ENCODE measurements at regions not wholly inside any gene's neighbourhood (a gene's known extent, or its start where the extent isn't known, plus 50 kb on each side); places are given as distances from the start of the nearest gene placed in this dataset.

GRCh38 chr2:236359426-236360045, 95.3 kb upstream of the ASB18 start:
- no peak overlapping the region for H3K4me3 ChIP-seq (ENCODE audit: control insufficient read depth, low read depth, low read length)
- DNase-seq (ENCODE audit: low read depth) = no peak
- TF ChIP-seq CTCF (conservative IDR thresholded peaks at IDR 0.05; ENCODE audit: control insufficient read depth, insufficient read depth, low read depth, low read length) = no peak

- no peak for TF ChIP-seq CTCF (conservative IDR thresholded peaks at IDR 0.05; ENCODE audit: control insufficient read depth, insufficient read depth, low read depth, low read length)
- DNase-seq (ENCODE audit: low read depth) = no peak
- H3K4me3 ChIP-seq (ENCODE audit: control insufficient read depth, low read depth, low read length) = no peak overlapping the region
Measured at GRCh38 chr2:236360496-236360895, 96.3 kb upstream of the ASB18 start.

GRCh38 chr2:236363711-236364277, 99.6 kb upstream of the ASB18 start:
- no peak for TF ChIP-seq CTCF (conservative IDR thresholded peaks at IDR 0.05; ENCODE audit: control insufficient read depth, insufficient read depth, low read depth, low read length)
- DNase-seq (ENCODE audit: low read depth) = no peak
- H3K4me3 ChIP-seq (ENCODE audit: control insufficient read depth, low read depth, low read length) = no peak overlapping the region

GRCh38 chr2:236365258-236366048, 101.2 kb upstream of the ASB18 start:
- no peak for TF ChIP-seq CTCF (conservative IDR thresholded peaks at IDR 0.05; ENCODE audit: control insufficient read depth, insufficient read depth, low read depth, low read length)

GRCh38 chr2:236366049-236366387, 101.8 kb upstream of the ASB18 start:
- no peak for DNase-seq (ENCODE audit: low read depth)
- no peak overlapping the region for H3K4me3 ChIP-seq (ENCODE audit: control insufficient read depth, low read depth, low read length)
- TF ChIP-seq CTCF (conservative IDR thresholded peaks at IDR 0.05; ENCODE audit: control insufficient read depth, insufficient read depth, low read depth, low read length) = no peak

More at GRCh38 chr2:236365258-236366048, 101.2 kb upstream of the ASB18 start:
- DNase-seq (ENCODE audit: low read depth) = no peak
- H3K4me3 ChIP-seq (ENCODE audit: control insufficient read depth, low read depth, low read length) = no peak overlapping the region

GRCh38 chr2:236366397-236366796, 102.2 kb upstream of the ASB18 start:
- no peak for DNase-seq (ENCODE audit: low read depth)
- no peak overlapping the region for H3K4me3 ChIP-seq (ENCODE audit: control insufficient read depth, low read depth, low read length)

More at GRCh38 chr2:236366397-236366796, 102.2 kb upstream of the ASB18 start:
- no peak for TF ChIP-seq CTCF (conservative IDR thresholded peaks at IDR 0.05; ENCODE audit: control insufficient read depth, insufficient read depth, low read depth, low read length)

Data from fibroblast of mammary gland (primary cell).